Liver (tissue), 3 donors: ENCODE measurements at regions not wholly inside any gene's neighbourhood (a gene's known extent, or its start where the extent isn't known, plus 50 kb on each side); places are given as distances from the start of the nearest gene placed in this dataset.

Source experiments
- CTCF ChIP-seq: fragments of 150-350 bp; IDR thresholded peaks from 2 replicates; pipeline ENCODE4 v1.5.1; 2017; ENCODE audit warnings: improper control_type of control experiment, low read depth, low read length; ENCODE audit not compliant: missing input control
- FOXA1 ChIP-seq: IDR thresholded peaks from 2 replicates; pipeline ENCODE4 v1.6.1; 2016; ENCODE audit warnings: antibody characterized with exemption
- GABPA ChIP-seq, 2 donors: IDR thresholded peaks in 1 of 2; conservative IDR thresholded peaks in 1 of 2; 2 replicates each; pipeline ENCODE4 v1.6.1; 2016; ENCODE audit warnings: antibody characterized with exemption in 2 of 2, mild to moderate bottlenecking in 1 of 2, moderate library complexity in 1 of 2
- HNF4A ChIP-seq, 2 donors: conservative IDR thresholded peaks; 2 replicates each; pipeline ENCODE4 v1.6.1; 2016; ENCODE audit warnings: antibody characterized with exemption in 2 of 2, mild to moderate bottlenecking in 2 of 2
- MAX ChIP-seq: IDR thresholded peaks from 2 replicates; pipeline ENCODE4 v1.6.1; 2016; ENCODE audit warnings: antibody characterized with exemption
- SP1 ChIP-seq: IDR thresholded peaks from 2 replicates; pipeline ENCODE4 v1.6.1; 2018; ENCODE audit warnings: antibody characterized with exemption, mild to moderate bottlenecking
- TAF1 ChIP-seq: conservative IDR thresholded peaks from 2 replicates; pipeline ENCODE4 v1.6.1; 2016; ENCODE audit warnings: antibody characterized with exemption, mild to moderate bottlenecking
- TF ChIP-seq, protein P1 (sequence below): IDR thresholded peaks from 2 replicates; pipeline ENCODE4 v1.6.1; 2016; ENCODE audit warnings: antibody characterized with exemption
- donor health status: healthy.
- donor health status: healthy.

GRCh38 chr4:136881666-136882065 lies 650.6 kb downstream of the PCDH18 start:
- TF ChIP-seq CTCF (no peak), TAF1 (no peak), FOXA1 (no peak), SP1 (no peak), MAX (no peak), GABPA (IDR thresholded peaks at IDR 0.05 in 1 of 2, conservative IDR thresholded peaks at IDR 0.05 in 1 of 2) (no peak), HNF4A (conservative IDR thresholded peaks at IDR 0.05) (no peak)
- TF ChIP-seq, protein P1, sequence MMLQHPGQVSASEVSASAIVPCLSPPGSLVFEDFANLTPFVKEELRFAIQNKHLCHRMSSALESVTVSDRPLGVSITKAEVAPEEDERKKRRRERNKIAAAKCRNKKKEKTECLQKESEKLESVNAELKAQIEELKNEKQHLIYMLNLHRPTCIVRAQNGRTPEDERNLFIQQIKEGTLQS: no peak
